ENCODE measurements at regions not wholly inside any gene's neighbourhood (a gene's known extent, or its start where the extent isn't known, plus 50 kb on each side); places are given as distances from the start of the nearest gene placed in this dataset.

- no peaks in the 10 kb centered on the region for H3F3A ChIP-seq (ENCODE audit: insufficient read depth, low read length, poor library complexity, severe bottlenecking)
- H3K9me3 ChIP-seq (ENCODE audit: low read length), result no peaks in the 10 kb centered on the region
- H3K79me2 ChIP-seq (replicated peaks; ENCODE audit: insufficient read depth, low read length), result no peaks in the 10 kb centered on the region
- no peaks in the 10 kb centered on the region for H3K36me3 ChIP-seq (ENCODE audit: insufficient read depth, low read length)
- no peaks in the 10 kb centered on the region for H4K20me1 ChIP-seq (ENCODE audit: insufficient read depth)
- H3K27ac ChIP-seq (ENCODE audit: low read length), result no peak overlapping the region
- H3K9ac ChIP-seq (ENCODE audit: low read length), result no peak overlapping the region
- TF ChIP-seq EP300 (conservative IDR thresholded peaks at IDR 0.05; ENCODE audit: poor library complexity, severe bottlenecking), result no peak
- no peak for TF ChIP-seq POLR2AphosphoS5 (IDR thresholded peaks at IDR 0.05)
- no peak for TF ChIP-seq TAF1 (IDR thresholded peaks at IDR 0.05; ENCODE audit: low read depth)
- no peak for TF ChIP-seq REST (IDR thresholded peaks at IDR 0.05; ENCODE audit: borderline replicate concordance)
- no peak for TF ChIP-seq MXI1 (conservative IDR thresholded peaks at IDR 0.05; ENCODE audit: poor library complexity, severe bottlenecking)
- TF ChIP-seq SMC3 (conservative IDR thresholded peaks at IDR 0.05; ENCODE audit: poor library complexity), result no peak
- no peak for TF ChIP-seq RAD21 (conservative IDR thresholded peaks at IDR 0.05)
- TF ChIP-seq CTCF (IDR thresholded peaks at IDR 0.05; ENCODE audit: poor library complexity, severe bottlenecking), result no peak
- TF ChIP-seq EZH2 (IDR thresholded peaks at IDR 0.05; ENCODE audit: borderline replicate concordance, insufficient read depth, low read length, poor library complexity, severe bottlenecking), result no peak
- no peak overlapping the region for H3K4me3 ChIP-seq (ENCODE audit: low read length)
- no peak overlapping the region for H3K4me2 ChIP-seq (ENCODE audit: low read length)
- no peak overlapping the region for H2AFZ ChIP-seq (ENCODE audit: low read depth, low read length)
- H3K27me3 ChIP-seq (ENCODE audit: insufficient read depth, low read depth, low read length), result no peaks in the 10 kb centered on the region
- no peaks in the 10 kb centered on the region for H3K9me2 ChIP-seq (ENCODE audit: insufficient read depth, low read length)
Measured at GRCh38 chr3:110210086-110210660, 861.4 kb upstream of the NECTIN3 start.

- Histone ChIP-seq H4K20me1 (ENCODE audit: insufficient read depth) (no peaks in the 10 kb centered on the region), H3K9me2 (ENCODE audit: insufficient read depth, low read length) (no peaks in the 10 kb centered on the region), H3K79me2 (replicated peaks; ENCODE audit: insufficient read depth, low read length) (no peaks in the 10 kb centered on the region), H3F3A (ENCODE audit: insufficient read depth, low read length, poor library complexity, severe bottlenecking) (no peaks in the 10 kb centered on the region), H3K27ac (ENCODE audit: low read length) (no peak overlapping the region), H3K4me3 (ENCODE audit: low read length) (no peak overlapping the region), H3K9me3 (ENCODE audit: low read length) (no peaks in the 10 kb centered on the region), H3K27me3 (ENCODE audit: insufficient read depth, low read depth, low read length) (no peaks in the 10 kb centered on the region), H3K9ac (ENCODE audit: low read length) (no peak overlapping the region), H2AFZ (ENCODE audit: low read depth, low read length) (no peak overlapping the region), H3K4me2 (ENCODE audit: low read length) (no peak overlapping the region), H3K36me3 (ENCODE audit: insufficient read depth, low read length) (no peaks in the 10 kb centered on the region)
- TF ChIP-seq EP300 (conservative IDR thresholded peaks at IDR 0.05; ENCODE audit: poor library complexity, severe bottlenecking), result no peak
Measured at GRCh38 chr3:110226645-110227044, 845.0 kb upstream of the NECTIN3 start.

GRCh38 chr3:110227991-110228390 is 843.6 kb upstream of the NECTIN3 start:
- Histone ChIP-seq H2AFZ (ENCODE audit: low read depth, low read length) (no peak overlapping the region), H3K79me2 (replicated peaks; ENCODE audit: insufficient read depth, low read length) (no peaks in the 10 kb centered on the region), H3K9ac (ENCODE audit: low read length) (no peak overlapping the region), H3K27me3 (ENCODE audit: insufficient read depth, low read depth, low read length) (no peaks in the 10 kb centered on the region), H3K36me3 (ENCODE audit: insufficient read depth, low read length) (no peaks in the 10 kb centered on the region), H3F3A (ENCODE audit: insufficient read depth, low read length, poor library complexity, severe bottlenecking) (no peaks in the 10 kb centered on the region), H3K9me3 (ENCODE audit: low read length) (no peaks in the 10 kb centered on the region), H4K20me1 (ENCODE audit: insufficient read depth) (no peaks in the 10 kb centered on the region), H3K27ac (ENCODE audit: low read length) (no peak overlapping the region), H3K9me2 (ENCODE audit: insufficient read depth, low read length) (no peaks in the 10 kb centered on the region), H3K4me2 (ENCODE audit: low read length) (no peak overlapping the region), H3K4me3 (ENCODE audit: low read length) (no peak overlapping the region)
- TF ChIP-seq MXI1 (conservative IDR thresholded peaks at IDR 0.05; ENCODE audit: poor library complexity, severe bottlenecking) (no peak), SMC3 (conservative IDR thresholded peaks at IDR 0.05; ENCODE audit: poor library complexity) (no peak), REST (IDR thresholded peaks at IDR 0.05; ENCODE audit: borderline replicate concordance) (no peak), POLR2AphosphoS5 (IDR thresholded peaks at IDR 0.05) (no peak), RAD21 (conservative IDR thresholded peaks at IDR 0.05) (no peak), CTCF (IDR thresholded peaks at IDR 0.05; ENCODE audit: poor library complexity, severe bottlenecking) (no peak), TAF1 (IDR thresholded peaks at IDR 0.05; ENCODE audit: low read depth) (no peak), EP300 (conservative IDR thresholded peaks at IDR 0.05; ENCODE audit: poor library complexity, severe bottlenecking) (no peak), EZH2 (IDR thresholded peaks at IDR 0.05; ENCODE audit: borderline replicate concordance, insufficient read depth, low read length, poor library complexity, severe bottlenecking) (no peak)
